H1 (cell line): ENCODE measurements at regions not wholly inside any gene's neighbourhood (a gene's known extent, or its start where the extent isn't known, plus 50 kb on each side); places are given as distances from the start of the nearest gene placed in this dataset.

Experiments
- EGR1 ChIP-seq: IDR thresholded peaks from 2 replicates; pipeline ENCODE4 v1.6.1; 2011; ENCODE audit warnings: low read depth, low read length, borderline replicate concordance
- EZH2 ChIP-seq: fragments of 200-600 bp; sonication (generic); IDR thresholded peaks from 2 replicates; pipeline ENCODE4 v1.7.1; 2012; ENCODE audit warnings: low read depth, mild to moderate bottlenecking, moderate library complexity, low read length, inconsistent platforms; ENCODE audit not compliant: severe bottlenecking
- FOSL1 ChIP-seq: IDR thresholded peaks from 2 replicates; pipeline ENCODE4 v1.6.1; 2011; ENCODE audit warnings: mild to moderate bottlenecking, low read depth, low read length, moderate library complexity; ENCODE audit not compliant: insufficient read depth
- GABPA ChIP-seq: IDR thresholded peaks from 2 replicates; pipeline ENCODE4 v1.6.1; 2011; ENCODE audit warnings: mild to moderate bottlenecking, low read length, moderate library complexity, borderline replicate concordance; ENCODE audit not compliant: insufficient read depth
- POLR2A ChIP-seq, 2 experiments: IDR thresholded peaks; 1 replicate in 1 of 2; 2 replicates in 1 of 2; pipeline ENCODE4 v1.6.1; 2011; ENCODE audit warnings: low read depth in 2 of 2, low read length in 2 of 2, mild to moderate bottlenecking in 2 of 2; ENCODE audit errors: control extremely low read depth in 1 of 2
- TBP ChIP-seq: IDR thresholded peaks from 2 replicates; pipeline ENCODE4 v1.6.1; 2011; ENCODE audit warnings: low read depth, low read length, improper control_type of control experiment
- YY1 ChIP-seq: IDR thresholded peaks from 2 replicates; pipeline ENCODE4 v1.6.1; 2011; ENCODE audit warnings: low read depth, mild to moderate bottlenecking, low read length

DNA sequence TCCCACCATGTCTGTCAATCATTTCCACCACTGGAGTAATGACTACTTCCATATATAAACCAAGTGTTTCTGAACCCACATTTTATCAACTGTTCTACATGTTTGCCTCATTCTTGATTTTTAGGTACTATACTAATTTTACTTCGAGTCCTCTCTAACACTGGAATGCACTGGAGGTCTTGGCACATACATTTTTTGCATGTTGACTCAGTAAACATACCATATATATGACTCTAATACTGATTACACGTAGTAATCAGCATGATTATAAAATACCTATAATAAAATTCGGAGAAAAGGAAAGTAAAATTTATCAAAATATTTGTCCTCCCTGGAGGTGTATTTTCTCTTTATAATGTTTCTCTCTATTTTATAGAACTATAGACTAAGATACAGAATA lies 621.7 kb upstream of the NUDT12 start:
- TF ChIP-seq POLR2A (IDR thresholded peaks at IDR 0.05; ENCODE audit: control extremely low read depth in 1 of 2, low read depth in 2 of 2, low read length in 2 of 2) (no peak), FOSL1 (no peak), EGR1 (no peak), EZH2 (no peak), YY1 (no peak), GABPA (no peak), TBP (no peak)
